ENCODE measurements at regions not wholly inside any gene's neighbourhood (a gene's known extent, or its start where the extent isn't known, plus 50 kb on each side); places are given as distances from the start of the nearest gene placed in this dataset.

GRCh38 chr2:65489269-65489668 is 56.9 kb upstream of the SPRED2 start (continued):
- TF ChIP-seq NFAT5 (CRISPR knock-in tag; IDR thresholded peaks at IDR 0.05), result no peak
- TF ChIP-seq LRRFIP1 (CRISPR knock-in tag; conservative IDR thresholded peaks at IDR 0.05), result no peak
- no peak for TF ChIP-seq ZNF256 (CRISPR knock-in tag; conservative IDR thresholded peaks at IDR 0.05)
- no peak for TF ChIP-seq TP53 (CRISPR knock-in tag; conservative IDR thresholded peaks at IDR 0.05)
- no peak for TF ChIP-seq MAFG (CRISPR knock-in tag; IDR thresholded peaks at IDR 0.05)

GRCh38 chr2:65488527-65488926 is 56.1 kb upstream of the SPRED2 start:
- ChIA-PET CTCF (ENCODE audit: low intra/inter-chr PET ratio, low total read pairs) (no interaction called here), POLR2A (no interaction called here)
- Histone ChIP-seq H3K4me3 (replicated peaks in 1 of 3; ENCODE audit: insufficient read depth in 1 of 3, low read depth in 2 of 3, low read length in 3 of 3) (no peak overlapping the region), H3K9ac (ENCODE audit: insufficient read depth, low read depth, low read length) (no peak overlapping the region), H3K27me3 (ENCODE audit: control insufficient read depth in 1 of 2, insufficient read depth in 2 of 2, low read length in 2 of 2) (no peaks in the 10 kb centered on the region), H3K36me3 (replicated peaks in 1 of 2; ENCODE audit: control insufficient read depth in 1 of 2, insufficient read depth in 2 of 2, low read length in 2 of 2) (no peaks in the 10 kb centered on the region), H3K9me3 (ENCODE audit: low read length) (no peaks in the 10 kb centered on the region), H3K4me1 (ENCODE audit: insufficient read depth, low read length) (peaks cover 26% of the 10 kb centered on the region), H4K20me1 (ENCODE audit: insufficient read depth, low read length) (no peaks in the 10 kb centered on the region), H3K79me2 (ENCODE audit: insufficient read depth, low read length) (no peaks in the 10 kb centered on the region), H3K27ac (ENCODE audit: extremely low read length, insufficient read depth, low read length) (no peak overlapping the region), H3K4me2 (ENCODE audit: low read depth, low read length) (no peak overlapping the region), H2AFZ (ENCODE audit: low read length) (no peak overlapping the region)
- 45% methylated on average over 3 of the region's 3 CpGs for WGBS (ENCODE audit: low lambda C conversion rate)
- no peak for ATAC-seq
- TF ChIP-seq GZF1 (CRISPR knock-in tag; IDR thresholded peaks at IDR 0.05) (peak; percentile 78; the same call in 1 of the 2 replicates), ZNF619 (CRISPR knock-in tag; IDR thresholded peaks at IDR 0.05) (no peak)
- in situ Hi-C loops (cut with HindIII; ENCODE audit: extremely low pct_ligation_motif_present, low pct_unique_long_range_greater_than_20kb) (no loop called here), intact Hi-C loops (cut with micrococcal nuclease; ENCODE audit: unreplicated experiment) (no loop called here)
- DNase-seq (ENCODE audit: low spot score), result no peak
- no TSS peak for BruUV-seq (replicated peaks)
- no peak for FAIRE-seq
